COLO829 (cell line): ENCODE measurements at regions not wholly inside any gene's neighbourhood (a gene's known extent, or its start where the extent isn't known, plus 50 kb on each side); places are given as distances from the start of the nearest gene placed in this dataset.
A peak's percentile ranks its signal among the peaks of the same experiment; 100 is the strongest.

Experiments
- DNase-seq: peaks from one replicate; pipeline ENCODE4 v3.0.0; 2012; ENCODE audit warnings: low spot score

DNA sequence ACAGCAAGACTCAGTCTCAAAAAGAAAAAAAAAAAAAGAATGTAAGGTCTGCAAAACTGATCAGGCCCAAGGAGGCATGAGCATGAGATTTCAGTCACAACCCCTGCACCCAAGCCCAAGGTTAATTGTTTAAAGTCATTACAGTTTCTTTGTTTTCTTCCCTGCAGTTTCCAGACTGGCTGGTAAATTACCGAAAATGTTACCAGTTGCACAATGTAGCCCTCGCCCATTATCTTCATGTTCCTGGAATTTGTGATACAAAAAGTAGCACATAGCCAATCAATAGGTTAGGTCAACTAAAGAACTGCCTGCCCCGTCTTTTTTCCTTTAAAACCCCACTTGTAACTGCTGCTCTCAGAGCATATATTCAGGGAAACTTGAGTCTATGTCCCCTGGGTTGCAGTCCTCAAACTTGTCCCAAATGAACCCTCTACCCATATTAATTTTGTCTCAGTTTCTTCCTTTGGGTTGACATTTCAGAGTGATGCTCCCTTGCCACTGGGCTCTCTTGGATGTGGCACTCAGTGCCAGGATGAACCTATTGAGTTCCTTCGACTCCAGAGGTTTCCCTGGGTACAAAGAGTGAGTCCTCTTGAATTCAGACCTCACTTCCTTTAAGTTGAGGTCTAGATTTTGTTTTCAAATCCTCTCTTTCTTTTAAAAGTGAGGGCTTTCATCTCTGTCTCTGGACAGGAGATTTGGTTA, 216.2 kb upstream of the HS6ST1 start:
- DNase-seq: no peak

DNA sequence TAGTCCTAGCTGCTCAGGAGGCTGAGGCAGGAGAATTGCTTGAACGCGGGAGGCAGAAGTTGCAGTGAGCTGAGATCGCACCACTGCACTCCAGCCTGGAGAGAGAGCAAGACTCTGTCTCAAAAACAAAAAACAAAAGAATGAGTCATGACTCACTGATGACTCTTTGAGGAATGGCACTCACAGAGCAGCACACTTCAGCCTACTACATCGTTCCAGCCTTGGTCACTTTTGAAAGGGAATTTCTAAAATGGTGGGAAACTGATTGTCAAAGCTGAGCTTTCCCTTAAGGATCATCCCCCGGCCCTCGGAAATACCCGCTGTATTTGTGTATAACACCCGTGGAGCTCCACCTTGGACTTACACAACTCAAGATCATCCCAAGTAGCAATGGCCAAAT, 217.3 kb upstream of the HS6ST1 start:
- DNase-seq: peak; percentile 35

DNA sequence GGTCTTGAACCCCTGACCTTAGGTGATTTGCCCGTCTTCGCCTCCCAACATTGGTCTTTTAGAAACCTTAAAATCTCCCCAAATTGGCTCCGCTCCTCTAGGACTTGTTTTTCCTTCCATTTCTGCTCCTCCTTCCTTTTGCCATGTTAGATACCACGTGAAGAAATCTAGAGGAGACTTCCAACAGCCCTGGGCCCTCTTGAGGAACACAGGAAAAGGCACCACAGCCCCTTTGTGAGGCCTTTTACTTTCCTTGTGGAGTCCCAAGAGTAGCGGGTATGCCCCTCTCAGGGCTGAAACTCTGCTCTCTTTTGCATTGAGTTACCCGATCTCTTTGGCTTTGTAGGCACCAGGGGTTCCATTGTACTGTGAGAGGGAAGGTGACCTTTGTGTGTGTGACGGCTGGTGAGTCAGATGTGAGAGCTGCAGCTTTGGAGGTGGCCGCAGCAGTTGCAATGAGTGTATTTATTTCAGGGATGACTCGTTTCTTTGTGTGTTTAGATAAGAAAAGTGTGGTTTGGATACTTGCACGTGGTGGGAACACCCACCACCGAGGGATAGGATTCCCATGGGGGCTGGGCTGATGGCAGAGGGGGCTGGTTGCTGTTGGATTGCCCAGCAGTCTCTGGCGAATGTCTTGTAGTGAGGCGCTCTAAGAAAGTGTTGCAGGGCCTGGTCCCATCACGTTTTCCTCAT, 218.4 kb upstream of the HS6ST1 start:
- DNase-seq: peak; percentile 75

DNA sequence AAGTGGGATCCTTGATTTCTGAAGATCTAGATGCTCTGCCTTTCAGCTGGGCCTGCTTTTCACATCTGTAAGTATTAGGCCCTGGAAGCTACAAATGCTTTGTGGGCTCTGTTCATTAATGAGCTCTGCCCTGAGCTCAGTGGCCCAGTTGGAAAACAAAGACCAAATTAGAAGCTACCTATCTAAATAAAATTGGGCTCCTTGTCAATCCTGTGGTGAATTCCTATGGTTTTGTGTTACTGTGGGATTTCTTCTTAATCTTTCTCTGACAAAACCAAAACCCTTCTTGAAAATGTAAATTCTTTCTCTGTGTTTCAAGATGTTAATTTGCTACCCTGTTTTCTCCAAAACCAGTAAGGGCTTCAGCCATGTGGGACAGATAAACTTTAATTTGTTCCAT, 219.0 kb upstream of the HS6ST1 start:
- DNase-seq: no peak

DNA sequence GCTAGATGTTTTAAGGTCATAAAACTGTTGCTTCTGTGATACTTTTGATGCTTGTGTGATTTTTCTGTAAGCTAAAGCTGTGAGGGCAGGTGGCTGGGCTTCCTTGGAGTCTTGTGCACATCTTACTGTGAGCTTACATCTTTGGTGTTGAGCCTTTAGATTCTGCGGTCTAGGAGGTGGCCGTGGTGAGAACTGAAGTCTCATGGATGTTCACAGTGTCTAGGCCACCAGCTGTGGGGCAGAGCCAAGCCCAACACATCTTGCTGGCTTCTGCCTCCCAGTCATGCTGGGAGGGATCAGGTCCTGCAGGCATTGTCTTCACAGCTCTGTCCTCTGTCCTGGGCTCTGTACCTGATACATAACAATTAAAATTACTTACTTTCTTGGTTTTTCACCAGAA, 219.7 kb upstream of the HS6ST1 start:
- DNase-seq: no peak

DNA sequence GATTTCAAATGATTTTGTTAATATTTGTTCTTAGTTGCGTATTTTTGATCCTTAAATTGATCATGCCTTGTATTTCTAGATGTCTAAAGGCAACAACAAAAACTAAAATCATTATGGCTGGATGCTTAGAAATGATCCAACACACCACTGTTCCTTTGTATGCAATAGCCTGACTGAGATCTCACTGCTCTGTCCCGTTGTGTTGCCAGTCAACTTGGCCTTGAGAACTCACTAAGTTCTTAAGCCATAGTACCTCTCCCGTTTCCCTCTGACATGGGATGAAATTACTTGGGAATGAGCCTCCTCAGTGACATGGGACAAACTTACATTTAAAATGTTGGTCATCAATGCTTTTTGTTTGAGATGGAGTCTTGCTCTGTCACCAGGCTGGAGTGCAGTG, 222.0 kb upstream of the HS6ST1 start:
- DNase-seq: no peak

DNA sequence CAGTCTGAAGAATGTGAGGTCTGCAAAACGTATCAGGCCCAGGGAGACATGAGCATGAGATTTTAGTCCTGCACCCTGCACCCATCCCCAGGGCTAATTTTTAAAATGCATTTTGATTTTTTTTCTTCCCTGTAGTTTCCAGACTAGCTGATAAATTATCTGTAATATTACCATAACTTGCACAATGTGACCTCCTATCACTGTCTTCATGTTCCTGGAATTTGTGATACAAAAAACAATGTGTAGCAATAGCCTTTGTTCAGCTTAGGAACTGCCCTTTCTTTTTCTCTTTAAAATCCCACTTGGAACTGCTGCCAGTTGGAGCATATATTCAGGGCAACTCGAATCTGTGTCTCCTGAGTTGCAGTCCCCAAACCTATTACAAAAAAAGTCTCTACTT, 222.8 kb upstream of the HS6ST1 start:
- no peak for DNase-seq

DNA sequence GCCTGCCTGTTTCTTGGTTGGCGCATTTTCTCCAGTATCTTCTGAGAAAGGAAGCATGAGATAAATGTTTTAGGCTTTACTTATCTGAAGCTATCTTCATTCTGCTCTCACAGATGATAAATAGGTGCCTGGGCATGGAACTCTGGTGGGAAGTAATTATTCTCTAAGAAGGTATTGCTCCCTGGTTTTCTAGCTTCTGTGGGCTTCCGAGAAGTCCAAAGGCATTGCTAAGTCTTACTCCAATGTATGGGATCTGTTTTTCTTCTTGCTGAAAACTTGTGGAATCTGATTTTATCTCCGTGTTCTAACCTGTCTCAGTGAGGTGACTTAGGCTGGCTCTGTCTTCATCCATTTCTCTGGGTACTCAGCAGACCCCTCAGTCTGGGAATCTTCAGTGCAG, 224.4 kb upstream of the HS6ST1 start:
- DNase-seq: no peak

DNA sequence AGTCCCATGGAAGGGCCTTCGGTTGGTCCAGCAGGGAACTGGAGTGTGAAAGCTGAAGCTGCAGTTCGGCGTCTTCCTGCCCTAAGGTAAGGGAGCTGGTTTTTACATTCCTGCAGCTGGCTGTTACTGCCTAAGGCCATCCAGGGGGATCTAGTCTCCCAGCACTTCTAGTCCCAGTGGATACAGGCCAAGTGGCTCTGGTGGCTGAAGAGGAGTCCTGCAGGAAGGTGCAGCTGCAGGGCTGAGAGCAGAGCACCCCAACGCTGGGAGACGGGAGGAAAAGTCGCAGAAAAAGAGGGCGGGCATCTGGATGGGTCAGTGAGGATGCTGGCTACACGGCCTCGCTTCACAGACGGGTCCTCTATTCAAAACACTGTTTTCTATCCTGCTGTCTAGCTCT, 225.0 kb upstream of the HS6ST1 start:
- DNase-seq: no peak

DNA sequence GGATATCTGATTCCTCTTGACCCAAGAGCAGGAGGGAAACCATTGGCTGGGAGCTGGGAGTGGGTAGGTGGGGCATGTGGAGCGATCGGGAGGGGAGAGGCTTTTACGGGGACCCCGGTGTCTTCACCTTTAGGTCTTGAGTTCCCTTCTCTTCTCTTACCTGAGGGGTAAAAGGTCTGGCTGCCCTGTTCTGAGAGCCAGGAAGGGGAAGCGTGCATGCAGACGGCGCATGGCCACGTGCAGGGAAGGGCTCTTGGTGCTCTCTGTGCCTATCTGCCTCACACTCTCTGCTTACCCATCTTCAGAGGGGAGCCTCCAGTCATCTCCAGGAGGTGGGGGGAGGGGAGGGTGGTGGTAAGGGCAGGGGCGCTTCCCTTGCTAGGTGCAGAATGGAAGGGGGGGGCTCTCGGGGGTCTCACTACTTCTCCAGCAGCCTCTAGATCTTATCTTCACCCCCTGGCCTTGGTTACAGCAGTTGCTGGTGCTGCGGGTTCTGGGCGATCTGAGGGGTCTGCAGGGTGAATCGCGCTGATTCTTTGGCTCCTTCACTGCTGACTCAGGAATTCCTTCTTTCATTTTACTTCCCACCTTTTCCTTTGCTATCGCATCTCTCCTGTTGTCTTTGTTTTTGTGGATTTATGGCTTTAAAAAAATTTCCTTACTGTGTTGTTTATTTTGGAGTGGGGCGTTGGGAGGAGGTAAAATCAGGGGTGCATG, 225.8 kb upstream of the HS6ST1 start:
- DNase-seq: no peak

DNA sequence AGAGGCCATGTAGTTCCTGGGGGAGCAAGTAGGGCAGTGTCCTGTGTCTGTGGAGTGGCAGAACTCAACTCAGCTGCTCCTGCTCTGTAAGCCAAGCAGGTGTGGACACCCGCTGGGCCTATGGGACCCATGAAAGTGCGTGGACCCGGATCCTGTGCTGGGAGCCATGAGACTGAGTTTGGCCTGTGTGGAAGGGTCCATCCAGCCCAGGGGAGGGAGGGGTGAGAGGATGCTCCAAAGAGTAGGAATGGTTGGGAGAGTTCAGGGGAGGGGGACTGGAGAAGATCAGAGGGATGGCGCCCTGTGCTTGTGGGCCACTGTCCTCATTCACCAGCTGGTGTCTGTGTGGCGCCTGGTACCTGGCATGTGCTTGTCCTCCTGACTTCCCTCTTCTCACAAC, 226.4 kb upstream of the HS6ST1 start:
- no peak for DNase-seq

DNA sequence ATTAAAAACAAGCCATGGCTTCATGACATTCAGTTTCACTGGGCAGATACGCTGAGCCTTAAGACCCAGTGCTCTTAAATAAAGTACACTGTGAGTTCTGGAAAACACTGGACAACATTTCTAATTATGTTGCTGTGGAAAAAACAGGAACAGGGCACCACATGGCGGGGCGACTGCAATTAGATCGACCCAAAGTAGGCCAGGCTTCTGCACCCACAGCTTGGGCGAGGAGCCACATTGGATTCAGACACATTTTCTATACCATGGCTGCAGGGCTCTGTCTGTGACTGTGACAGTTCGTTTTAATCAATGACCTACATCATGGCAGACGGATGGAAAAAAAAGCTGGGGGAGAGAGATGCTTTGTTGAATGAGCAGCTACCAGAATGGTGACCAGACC, 227.2 kb upstream of the HS6ST1 start:
- DNase-seq: no peak

DNA sequence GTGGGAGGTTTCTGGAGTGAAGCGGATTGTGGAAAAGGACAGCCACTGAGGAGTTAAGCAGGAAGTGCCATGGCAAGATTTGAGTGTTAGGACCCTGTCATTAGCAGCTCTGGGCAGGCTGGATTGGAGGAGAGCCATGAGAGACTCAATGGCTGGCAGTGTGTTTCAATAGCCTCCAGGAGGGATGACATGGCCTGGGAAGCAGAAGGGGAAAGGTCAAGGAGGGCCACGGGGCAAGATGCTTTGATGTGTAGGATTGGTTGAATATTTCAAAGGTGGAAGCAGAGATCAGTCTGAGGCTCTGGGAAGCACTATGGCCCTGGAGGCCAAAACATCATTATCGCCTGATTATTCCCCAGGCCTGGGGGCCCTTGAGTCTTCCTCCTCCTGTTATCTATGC, 229.0 kb upstream of the HS6ST1 start:
- no peak for DNase-seq

DNA sequence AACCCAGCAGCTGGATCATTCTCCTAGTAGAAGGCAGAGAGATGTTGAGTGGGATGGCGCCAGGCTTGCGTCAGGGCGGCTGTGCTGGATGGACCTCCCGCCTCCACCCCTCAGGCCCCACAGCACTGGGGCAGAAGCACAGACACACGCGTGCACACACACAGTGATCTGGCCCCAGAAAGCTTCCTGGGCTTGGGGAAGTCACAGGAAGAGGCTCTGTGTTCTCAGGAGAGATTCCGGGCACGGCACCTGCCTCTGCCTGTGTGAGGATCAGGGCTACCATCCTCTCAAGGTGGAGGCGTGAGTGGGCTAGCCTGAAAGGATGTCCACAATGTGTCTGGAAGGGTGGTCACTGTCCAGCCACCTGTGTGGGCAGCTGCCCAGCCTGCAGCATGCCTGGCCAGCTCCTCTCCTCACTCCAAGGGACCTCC, 229.8 kb upstream of the HS6ST1 start:
- DNase-seq: no peak

DNA sequence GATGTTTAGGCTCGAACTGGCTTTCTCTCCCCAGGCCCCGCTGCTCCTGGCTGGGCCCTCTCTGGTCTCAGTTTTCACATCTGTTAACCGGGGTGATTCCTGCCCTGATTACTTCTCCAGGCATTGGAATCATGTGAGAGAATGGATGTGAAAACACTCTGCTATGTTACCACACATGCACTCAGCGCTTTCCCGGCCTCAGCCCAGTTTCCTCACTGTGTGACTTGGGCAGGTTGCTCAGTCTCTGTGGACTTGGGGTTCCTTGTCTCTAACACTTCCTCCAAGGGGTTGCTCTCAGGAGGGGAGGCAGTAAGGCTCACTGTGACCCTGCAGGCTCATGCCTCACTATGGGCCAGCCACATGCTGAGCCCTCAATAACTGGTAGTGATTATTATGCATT, 230.4 kb upstream of the HS6ST1 start:
- no peak for DNase-seq

DNA sequence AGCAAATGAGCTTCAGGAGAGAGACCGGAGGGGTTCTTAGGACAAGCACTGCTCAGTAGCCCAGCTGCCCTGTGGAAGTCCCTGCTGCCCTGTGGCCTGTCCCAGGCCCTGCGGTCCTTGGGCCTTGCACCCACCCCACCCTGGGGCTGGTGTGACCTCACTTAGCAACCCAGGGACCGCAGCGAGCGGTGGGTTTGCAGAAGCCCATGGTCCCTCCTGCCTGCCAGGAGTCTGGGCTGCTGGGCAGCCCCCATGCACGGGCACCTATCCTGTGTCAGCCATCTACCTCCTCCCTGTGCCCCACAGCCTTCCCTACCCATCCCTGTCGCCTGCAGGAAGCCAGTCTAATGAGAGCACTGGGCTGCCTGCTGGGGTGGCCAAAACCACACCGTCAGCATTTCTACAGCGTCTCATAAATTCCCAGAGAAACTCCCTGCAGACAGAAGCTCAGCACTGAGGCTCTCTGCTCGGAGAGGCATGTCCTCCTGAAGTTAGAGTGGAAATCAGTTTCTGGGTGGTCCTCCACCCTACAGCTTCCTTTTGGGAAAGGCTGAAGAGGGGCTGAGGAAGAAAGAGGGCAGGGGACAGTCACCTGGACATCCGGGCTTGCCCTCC, 231.1 kb upstream of the HS6ST1 start:
- DNase-seq: no peak

DNA sequence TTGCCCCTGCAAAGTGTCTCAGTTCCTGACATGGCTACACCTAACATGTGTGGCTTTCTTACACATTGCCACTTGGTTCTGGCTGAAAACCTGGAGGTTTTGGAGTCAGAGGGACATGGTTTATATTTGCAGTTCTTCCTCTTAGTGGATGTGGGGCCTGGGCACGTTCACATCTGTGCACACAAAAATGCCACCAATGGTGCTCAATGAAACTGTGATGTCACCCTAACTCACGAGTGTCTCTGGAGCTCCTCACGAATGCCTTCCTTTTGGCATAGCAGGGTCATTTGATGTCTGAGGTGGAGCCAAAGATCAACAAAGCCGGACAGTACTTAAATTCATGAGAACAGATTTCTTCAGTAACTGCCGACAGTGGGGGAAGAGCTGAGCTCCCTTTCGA, 231.7 kb upstream of the HS6ST1 start:
- no peak for DNase-seq

DNA sequence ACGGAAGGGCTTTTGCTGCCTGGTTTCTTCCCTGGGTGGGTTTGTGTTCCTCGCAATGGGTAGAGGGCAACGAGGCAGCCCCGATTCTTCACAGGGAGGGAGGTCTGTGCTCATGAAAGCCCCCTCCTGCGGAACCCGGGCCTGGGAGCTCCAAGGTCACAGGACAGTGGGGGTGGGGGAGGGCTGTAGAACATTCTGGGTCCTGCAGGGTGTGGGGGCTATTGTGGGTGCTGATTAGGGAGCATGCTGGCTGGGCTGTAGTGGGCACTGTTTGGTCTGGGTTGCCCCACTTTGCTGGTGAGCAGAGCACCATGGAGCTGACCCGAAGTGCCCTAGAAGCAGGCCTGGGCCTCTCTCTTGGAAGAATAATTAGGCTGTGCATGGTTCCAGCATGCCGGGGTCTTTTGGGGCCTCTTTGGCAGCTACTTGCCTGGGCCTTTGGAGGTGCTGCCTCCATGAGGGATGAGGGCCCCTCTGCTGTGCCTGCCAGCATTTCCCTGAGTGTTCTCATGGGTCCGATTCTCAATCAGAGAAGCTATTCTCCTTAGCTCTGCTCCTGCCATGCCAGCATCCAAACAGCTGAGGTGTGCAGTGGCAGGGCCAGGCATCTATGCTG, 232.2 kb upstream of the HS6ST1 start:
- DNase-seq: no peak

DNA sequence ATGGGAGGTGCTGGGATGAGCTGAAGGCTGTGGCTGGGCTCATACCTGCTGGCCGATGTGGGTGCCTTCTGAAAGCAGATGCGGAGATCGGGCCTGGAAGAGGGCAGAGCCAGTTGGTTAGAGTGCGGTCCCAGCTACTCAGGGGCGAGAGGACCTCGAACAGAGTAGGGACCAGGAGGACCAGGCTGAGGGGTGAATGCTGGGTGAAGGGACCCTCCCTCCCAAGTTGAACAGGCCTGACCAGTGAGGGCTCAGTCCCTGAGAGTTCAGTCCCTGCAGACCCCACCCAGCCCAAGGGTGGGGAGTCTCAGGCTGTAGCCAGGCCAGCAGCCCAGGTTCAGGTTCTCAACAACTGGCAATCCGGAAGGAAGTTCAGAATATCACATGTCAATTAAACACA, 232.8 kb upstream of the HS6ST1 start:
- no peak for DNase-seq

DNA sequence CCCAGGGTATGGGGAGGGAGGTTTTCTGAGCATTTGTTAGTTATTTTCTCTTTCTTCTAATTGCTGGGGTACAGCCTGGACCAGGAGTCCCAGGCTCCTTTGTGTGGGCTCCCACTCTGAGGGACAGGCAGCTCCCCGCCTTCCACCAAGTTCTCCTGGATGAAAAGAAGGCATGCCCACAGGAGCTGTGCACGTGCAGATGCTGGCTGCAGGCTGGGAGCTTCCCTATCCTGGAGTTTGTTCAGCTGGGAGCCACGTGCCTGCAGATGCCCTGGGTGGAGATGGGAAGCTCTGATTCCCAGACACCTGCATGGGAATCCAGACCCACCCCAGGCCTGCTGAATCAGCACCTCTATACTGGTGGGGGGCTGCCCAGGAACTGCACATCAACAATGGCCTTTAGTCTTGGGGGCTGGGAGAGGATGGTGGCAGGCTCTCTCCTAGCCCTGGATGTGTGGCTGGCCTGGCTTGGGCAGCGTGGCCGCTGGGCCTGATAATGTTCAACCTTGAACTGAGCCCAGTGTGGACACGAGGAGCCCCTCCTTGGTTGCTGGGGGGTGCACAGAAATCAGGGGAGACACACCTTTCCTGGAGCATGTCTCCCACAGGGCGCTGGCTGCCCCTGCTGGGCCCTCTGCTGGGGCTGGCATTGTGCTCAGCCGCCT, 233.6 kb upstream of the HS6ST1 start:
- no peak for DNase-seq

DNA sequence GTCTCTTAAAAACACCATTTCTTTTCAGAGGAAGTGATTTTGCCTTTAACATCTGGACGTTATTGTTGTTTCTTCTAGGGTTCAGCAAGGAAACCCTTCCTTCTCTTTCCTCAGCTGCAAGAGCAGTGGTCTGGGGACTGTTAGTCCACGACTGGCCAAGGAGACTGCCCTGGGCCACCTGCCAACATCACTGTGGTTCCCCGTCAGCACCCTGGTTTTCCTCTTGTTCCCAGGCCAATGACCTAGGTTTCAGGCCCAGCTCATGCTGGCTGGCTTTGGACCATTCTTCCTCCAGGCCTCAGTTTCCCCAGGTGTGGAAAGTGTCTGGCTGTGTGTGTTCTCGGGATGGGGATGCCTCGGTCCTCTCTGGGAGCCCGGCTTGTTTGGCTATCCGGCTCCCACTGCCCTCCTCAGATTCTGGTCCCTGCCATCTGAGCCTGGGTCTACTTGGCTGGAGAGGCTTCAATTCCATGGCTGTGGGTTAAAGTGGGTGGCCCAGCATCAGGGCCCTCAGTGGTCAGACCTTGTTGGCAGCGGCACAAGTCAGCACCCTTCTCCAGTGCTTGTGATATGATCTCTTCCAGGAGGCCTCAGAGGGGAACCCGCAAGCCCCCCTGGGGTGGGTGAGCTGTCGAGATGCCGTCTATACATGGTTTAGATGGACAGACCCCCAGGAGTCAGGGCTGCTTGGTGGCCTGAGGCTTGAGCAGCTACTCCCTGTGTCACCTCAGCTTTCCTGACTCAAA, 234.3 kb upstream of the HS6ST1 start:
- DNase-seq: no peak
